Hepatocyte (in vitro differentiated cells): ENCODE measurements at regions not wholly inside any gene's neighbourhood (a gene's known extent, or its start where the extent isn't known, plus 50 kb on each side); places are given as distances from the start of the nearest gene placed in this dataset.

Experiments
- CTCF ChIP-seq: fragments of 200-600 bp; sonication (generic); IDR thresholded peaks from 2 replicates; pipeline ENCODE4 v1.5.1; 2016; ENCODE audit warnings: antibody characterized with exemption, mild to moderate bottlenecking; ENCODE audit not compliant: poor library complexity
- EZH2 ChIP-seq: fragments of 200-600 bp; sonication (generic); IDR thresholded peaks from 2 replicates; pipeline ENCODE4 v1.6.1; 2016; ENCODE audit warnings: antibody characterized with exemption, mild to moderate bottlenecking, borderline replicate concordance

DNA sequence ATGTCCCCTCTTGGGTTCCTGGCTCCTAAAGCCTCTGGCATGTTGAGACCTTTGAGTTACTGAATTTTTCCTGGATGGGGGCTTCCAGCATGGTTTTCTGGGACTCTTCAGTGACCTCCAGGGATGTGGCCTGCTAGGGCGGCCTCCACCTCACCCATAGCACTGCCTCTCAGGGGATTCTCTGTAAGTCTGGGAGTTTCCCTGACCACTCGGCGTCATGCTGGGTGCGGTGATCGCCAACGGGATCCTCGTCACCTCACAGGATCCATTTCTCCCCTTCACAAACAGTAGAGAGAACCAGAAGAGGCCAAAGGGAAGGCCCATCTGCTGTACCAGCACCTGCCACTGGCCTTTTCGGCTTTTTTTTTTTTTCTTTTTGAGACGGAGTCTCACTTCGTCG lies 84.3 kb downstream of the NPTX2 start:
- TF ChIP-seq CTCF (no peak), EZH2 (no peak)
